Ishikawa (cell line): ENCODE measurements at regions not wholly inside any gene's neighbourhood (a gene's known extent, or its start where the extent isn't known, plus 50 kb on each side); places are given as distances from the start of the nearest gene placed in this dataset.

Source experiments
- CEBPB ChIP-seq: IDR thresholded peaks from 2 replicates; pipeline ENCODE4 v1.6.1; 2012
- CREB1 ChIP-seq: IDR thresholded peaks from 2 replicates; pipeline ENCODE4 v1.6.1; 2012; ENCODE audit warnings: low read depth
- EGR1 ChIP-seq: IDR thresholded peaks from 2 replicates; pipeline ENCODE4 v1.6.1; 2012
- EP300 ChIP-seq: IDR thresholded peaks from 2 replicates; pipeline ENCODE4 v1.6.1; 2012; ENCODE audit warnings: borderline replicate concordance
- FOXM1 ChIP-seq: IDR thresholded peaks from 2 replicates; pipeline ENCODE4 v1.6.1; 2012; ENCODE audit warnings: low read depth, borderline replicate concordance
- NFIC ChIP-seq: IDR thresholded peaks from 2 replicates; pipeline ENCODE4 v1.6.1; 2012
- RAD21 ChIP-seq: IDR thresholded peaks from 2 replicates; pipeline ENCODE4 v1.6.1; 2012; ENCODE audit warnings: low read depth
- TAF1 ChIP-seq: IDR thresholded peaks from 2 replicates; pipeline ENCODE4 v1.6.1; 2012; ENCODE audit warnings: low read depth, mild to moderate bottlenecking
- TCF12 ChIP-seq: IDR thresholded peaks from 2 replicates; pipeline ENCODE4 v1.6.1; 2012; ENCODE audit warnings: low read depth
- TEAD4 ChIP-seq: IDR thresholded peaks from 2 replicates; pipeline ENCODE4 v1.6.1; 2012
- YY1 ChIP-seq: IDR thresholded peaks from 2 replicates; pipeline ENCODE4 v1.6.1; 2012; ENCODE audit warnings: low read depth
- ZBTB7A ChIP-seq: IDR thresholded peaks from 2 replicates; pipeline ENCODE4 v1.6.1; 2012; ENCODE audit warnings: low read depth
- TF ChIP-seq, protein P1 (sequence below): IDR thresholded peaks from 2 replicates; pipeline ENCODE4 v1.6.1; 2012
- TF ChIP-seq, protein P2 (sequence below): IDR thresholded peaks from 2 replicates; pipeline ENCODE4 v1.6.1; 2012
- TF ChIP-seq, protein P3 (sequence below): IDR thresholded peaks from 2 replicates; pipeline ENCODE4 v1.6.1; 2012; ENCODE audit warnings: low read depth, mild to moderate bottlenecking

DNA sequence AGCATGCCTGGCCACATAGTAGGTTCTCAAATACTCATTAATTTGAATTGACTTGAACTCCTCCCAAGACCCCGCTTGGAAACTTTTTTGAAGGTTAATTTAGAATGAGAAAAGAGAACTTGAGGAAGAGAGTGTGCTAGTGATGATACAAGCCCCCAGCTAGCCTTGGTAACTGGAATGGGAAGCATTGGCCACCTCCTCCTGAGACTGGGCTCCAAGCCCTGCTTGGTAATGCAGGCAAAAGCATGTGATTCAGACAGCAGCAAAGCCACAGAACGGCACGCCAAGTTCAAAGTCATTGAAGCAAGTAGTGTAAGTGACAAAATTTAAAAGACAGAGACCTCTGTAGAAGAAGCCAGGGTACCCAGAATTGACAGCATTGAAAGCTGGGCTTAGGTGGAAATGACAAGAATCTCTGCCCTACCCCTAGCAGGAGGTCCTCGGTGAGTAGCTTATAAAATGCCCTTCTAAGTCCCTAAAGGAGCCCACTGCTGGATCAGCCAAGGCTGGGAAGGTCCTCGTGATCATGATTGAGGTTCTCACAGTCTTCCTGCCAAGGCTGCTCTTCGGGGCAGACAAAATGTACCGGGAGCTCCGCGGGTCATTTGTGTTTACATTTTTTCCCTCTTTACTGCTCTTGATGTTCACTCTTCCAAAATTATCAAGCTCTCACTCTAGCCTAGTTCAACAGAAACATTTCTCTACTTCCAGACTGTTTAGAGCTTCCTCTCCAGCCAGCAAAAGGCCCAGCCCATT lies 99.4 kb downstream of the TSEN15 start:
- TF ChIP-seq, protein P1, sequence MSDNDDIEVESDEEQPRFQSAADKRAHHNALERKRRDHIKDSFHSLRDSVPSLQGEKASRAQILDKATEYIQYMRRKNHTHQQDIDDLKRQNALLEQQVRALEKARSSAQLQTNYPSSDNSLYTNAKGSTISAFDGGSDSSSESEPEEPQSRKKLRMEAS: no peak
- TF ChIP-seq EP300 (no peak), CREB1 (no peak), CEBPB (no peak), NFIC (no peak), TAF1 (no peak), FOXM1 (no peak), ZBTB7A (no peak), TCF12 (no peak)
- TF ChIP-seq, protein P2, sequence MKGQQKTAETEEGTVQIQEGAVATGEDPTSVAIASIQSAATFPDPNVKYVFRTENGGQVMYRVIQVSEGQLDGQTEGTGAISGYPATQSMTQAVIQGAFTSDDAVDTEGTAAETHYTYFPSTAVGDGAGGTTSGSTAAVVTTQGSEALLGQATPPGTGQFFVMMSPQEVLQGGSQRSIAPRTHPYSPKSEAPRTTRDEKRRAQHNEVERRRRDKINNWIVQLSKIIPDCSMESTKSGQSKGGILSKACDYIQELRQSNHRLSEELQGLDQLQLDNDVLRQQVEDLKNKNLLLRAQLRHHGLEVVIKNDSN: no peak
- TF ChIP-seq, protein P3, sequence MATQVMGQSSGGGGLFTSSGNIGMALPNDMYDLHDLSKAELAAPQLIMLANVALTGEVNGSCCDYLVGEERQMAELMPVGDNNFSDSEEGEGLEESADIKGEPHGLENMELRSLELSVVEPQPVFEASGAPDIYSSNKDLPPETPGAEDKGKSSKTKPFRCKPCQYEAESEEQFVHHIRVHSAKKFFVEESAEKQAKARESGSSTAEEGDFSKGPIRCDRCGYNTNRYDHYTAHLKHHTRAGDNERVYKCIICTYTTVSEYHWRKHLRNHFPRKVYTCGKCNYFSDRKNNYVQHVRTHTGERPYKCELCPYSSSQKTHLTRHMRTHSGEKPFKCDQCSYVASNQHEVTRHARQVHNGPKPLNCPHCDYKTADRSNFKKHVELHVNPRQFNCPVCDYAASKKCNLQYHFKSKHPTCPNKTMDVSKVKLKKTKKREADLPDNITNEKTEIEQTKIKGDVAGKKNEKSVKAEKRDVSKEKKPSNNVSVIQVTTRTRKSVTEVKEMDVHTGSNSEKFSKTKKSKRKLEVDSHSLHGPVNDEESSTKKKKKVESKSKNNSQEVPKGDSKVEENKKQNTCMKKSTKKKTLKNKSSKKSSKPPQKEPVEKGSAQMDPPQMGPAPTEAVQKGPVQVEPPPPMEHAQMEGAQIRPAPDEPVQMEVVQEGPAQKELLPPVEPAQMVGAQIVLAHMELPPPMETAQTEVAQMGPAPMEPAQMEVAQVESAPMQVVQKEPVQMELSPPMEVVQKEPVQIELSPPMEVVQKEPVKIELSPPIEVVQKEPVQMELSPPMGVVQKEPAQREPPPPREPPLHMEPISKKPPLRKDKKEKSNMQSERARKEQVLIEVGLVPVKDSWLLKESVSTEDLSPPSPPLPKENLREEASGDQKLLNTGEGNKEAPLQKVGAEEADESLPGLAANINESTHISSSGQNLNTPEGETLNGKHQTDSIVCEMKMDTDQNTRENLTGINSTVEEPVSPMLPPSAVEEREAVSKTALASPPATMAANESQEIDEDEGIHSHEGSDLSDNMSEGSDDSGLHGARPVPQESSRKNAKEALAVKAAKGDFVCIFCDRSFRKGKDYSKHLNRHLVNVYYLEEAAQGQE: no peak

DNA sequence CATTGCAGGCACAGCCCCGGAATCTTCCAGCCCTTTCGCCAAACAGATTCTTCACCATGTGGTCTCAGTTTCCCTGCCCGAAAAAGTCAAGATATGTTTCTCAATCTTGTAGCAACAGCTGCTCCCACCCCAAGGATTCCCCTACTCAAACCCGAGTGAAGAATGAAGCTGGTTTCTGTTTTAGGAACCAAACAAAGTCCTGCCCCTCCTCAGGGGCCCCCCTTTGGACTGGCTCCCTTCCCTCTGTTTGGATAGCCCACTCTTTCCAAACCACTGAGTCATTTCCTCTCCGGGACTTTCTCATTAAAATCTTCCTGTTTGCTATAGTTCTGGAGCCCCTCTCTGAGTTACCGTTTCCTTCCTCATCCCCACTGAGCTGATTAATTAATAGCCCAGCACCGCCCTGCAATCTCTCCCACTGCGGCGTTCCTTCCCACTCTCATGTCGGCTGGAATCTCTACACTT lies 100.9 kb downstream of the TSEN15 start:
- TF ChIP-seq, protein P3: no peak
- TF ChIP-seq, protein P2: no peak
- no peak for TF ChIP-seq RAD21
- no peak for TF ChIP-seq ZBTB7A
- no peak for TF ChIP-seq EP300
- no peak for TF ChIP-seq CEBPB
- no peak for TF ChIP-seq TCF12
- no peak for TF ChIP-seq NFIC
- TF ChIP-seq FOXM1: no peak
- TF ChIP-seq TEAD4: no peak
- TF ChIP-seq, protein P1: no peak
- TF ChIP-seq TAF1: no peak

DNA sequence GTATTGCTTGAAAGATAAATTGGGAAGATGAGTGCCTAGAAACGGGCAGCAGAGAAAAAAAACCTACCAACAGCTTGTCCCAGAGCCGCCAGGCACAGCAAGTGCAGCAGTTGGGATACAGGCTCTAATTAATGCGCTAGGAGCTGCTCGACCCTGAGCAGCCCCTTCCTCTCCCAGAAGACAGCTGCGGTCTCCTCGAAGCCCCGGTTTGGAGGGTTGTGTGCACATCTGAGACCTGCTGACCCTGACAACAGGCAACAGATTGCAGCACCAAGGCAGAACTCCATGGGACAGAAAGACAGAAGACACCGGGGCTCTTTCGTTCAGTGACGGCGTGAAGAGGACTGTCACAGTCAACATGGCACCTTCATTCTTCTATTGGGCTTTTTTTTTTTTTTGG lies 101.4 kb downstream of the TSEN15 start:
- TF ChIP-seq EP300 (no peak), TEAD4 (no peak), CEBPB (no peak), ZBTB7A (no peak), RAD21 (no peak), EGR1 (no peak), TAF1 (no peak), TCF12 (no peak), YY1 (no peak), CREB1 (no peak), NFIC (no peak), FOXM1 (no peak)
- TF ChIP-seq, protein P3: no peak
- TF ChIP-seq, protein P1: no peak
- TF ChIP-seq, protein P2: no peak

DNA sequence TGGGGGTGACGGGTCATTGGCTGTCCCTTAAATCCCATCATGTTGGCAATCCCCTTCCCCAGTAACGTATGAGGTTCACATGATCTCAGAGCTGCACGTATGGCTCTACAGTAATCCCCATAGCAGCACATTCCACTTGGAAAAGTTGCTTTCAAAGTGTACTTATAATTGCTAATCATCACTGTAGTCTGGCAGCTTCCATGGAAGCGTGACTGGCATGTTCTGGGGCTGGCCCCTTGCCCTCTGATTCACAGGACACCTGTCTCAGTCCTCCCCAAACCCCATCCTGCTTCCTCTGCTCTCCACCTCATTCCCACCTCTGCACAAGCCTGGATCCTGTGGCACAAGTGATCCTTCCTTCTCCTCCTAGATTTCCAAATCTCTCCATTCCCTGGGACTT lies 102.2 kb downstream of the TSEN15 start:
- TF ChIP-seq, protein P1: no peak
- TF ChIP-seq YY1: no peak
- no peak for TF ChIP-seq EGR1
- TF ChIP-seq CEBPB: no peak
- TF ChIP-seq TEAD4: no peak
- TF ChIP-seq, protein P3: no peak
- TF ChIP-seq, protein P2: no peak
- TF ChIP-seq TAF1: no peak
- no peak for TF ChIP-seq CREB1
- no peak for TF ChIP-seq RAD21
- TF ChIP-seq ZBTB7A: no peak
- no peak for TF ChIP-seq EP300
- no peak for TF ChIP-seq TCF12
- TF ChIP-seq FOXM1: no peak
- no peak for TF ChIP-seq NFIC
